Liver (tissue), 3 donors: ENCODE measurements at regions not wholly inside any gene's neighbourhood (a gene's known extent, or its start where the extent isn't known, plus 50 kb on each side); places are given as distances from the start of the nearest gene placed in this dataset.

ENCODE experiments used
- EGR1 ChIP-seq, 2 donors: IDR thresholded peaks; 2 replicates each; pipeline ENCODE4 v1.6.1; 2016 to 2018; ENCODE audit warnings: antibody characterized with exemption in 2 of 2, low read depth in 2 of 2
- GABPA ChIP-seq, 2 donors: IDR thresholded peaks in 1 of 2; conservative IDR thresholded peaks in 1 of 2; 2 replicates each; pipeline ENCODE4 v1.6.1; 2016; ENCODE audit warnings: antibody characterized with exemption in 2 of 2, mild to moderate bottlenecking in 1 of 2, moderate library complexity in 1 of 2
- NR2F2 ChIP-seq: IDR thresholded peaks from 2 replicates; pipeline ENCODE4 v1.6.1; 2016; ENCODE audit warnings: antibody characterized with exemption
- TF ChIP-seq, protein P1 (sequence below): IDR thresholded peaks from 2 replicates; pipeline ENCODE4 v1.6.1; 2016; ENCODE audit warnings: antibody characterized with exemption
- TF ChIP-seq, protein P2 (sequence below): fragments of 150-350 bp; IDR thresholded peaks from 2 replicates; pipeline ENCODE4 v1.5.1; 2017; ENCODE audit warnings: improper control_type of control experiment, low read depth, low read length; ENCODE audit not compliant: missing input control
- TF ChIP-seq, protein P3 (sequence below): IDR thresholded peaks from 2 replicates; pipeline ENCODE4 v1.6.1; 2016; ENCODE audit warnings: antibody characterized with exemption
- donor health status: healthy.
- donor health status: healthy.

DNA sequence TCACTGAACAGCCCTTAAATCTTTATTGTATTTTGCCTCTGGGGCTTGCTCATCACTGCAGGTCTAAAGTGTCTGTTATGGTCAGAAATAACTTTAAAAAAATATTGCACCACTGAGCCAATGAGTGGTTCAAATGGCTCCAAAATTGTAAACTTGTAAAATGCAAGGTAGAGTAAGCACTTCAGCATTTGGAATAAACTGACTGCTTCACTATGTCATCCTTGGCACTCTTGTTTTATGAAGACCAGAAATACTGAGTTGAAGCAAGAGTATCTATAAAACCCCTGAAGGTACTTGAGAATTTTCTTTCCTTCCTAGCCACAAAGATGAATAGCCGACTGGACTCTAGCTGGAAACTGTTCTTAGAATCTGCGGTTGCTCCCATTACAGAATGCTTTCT lies 390.3 kb upstream of the DPH6 start:
- TF ChIP-seq GABPA (IDR thresholded peaks at IDR 0.05 in 1 of 2, conservative IDR thresholded peaks at IDR 0.05 in 1 of 2) (no peak), EGR1 (IDR thresholded peaks at IDR 0.05; ENCODE audit: low read depth in 2 of 2) (no peak), NR2F2 (no peak)
- TF ChIP-seq, protein P1, sequence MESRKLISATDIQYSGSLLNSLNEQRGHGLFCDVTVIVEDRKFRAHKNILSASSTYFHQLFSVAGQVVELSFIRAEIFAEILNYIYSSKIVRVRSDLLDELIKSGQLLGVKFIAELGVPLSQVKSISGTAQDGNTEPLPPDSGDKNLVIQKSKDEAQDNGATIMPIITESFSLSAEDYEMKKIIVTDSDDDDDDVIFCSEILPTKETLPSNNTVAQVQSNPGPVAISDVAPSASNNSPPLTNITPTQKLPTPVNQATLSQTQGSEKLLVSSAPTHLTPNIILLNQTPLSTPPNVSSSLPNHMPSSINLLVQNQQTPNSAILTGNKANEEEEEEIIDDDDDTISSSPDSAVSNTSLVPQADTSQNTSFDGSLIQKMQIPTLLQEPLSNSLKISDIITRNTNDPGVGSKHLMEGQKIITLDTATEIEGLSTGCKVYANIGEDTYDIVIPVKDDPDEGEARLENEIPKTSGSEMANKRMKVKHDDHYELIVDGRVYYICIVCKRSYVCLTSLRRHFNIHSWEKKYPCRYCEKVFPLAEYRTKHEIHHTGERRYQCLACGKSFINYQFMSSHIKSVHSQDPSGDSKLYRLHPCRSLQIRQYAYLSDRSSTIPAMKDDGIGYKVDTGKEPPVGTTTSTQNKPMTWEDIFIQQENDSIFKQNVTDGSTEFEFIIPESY = no peak
- TF ChIP-seq, protein P2, sequence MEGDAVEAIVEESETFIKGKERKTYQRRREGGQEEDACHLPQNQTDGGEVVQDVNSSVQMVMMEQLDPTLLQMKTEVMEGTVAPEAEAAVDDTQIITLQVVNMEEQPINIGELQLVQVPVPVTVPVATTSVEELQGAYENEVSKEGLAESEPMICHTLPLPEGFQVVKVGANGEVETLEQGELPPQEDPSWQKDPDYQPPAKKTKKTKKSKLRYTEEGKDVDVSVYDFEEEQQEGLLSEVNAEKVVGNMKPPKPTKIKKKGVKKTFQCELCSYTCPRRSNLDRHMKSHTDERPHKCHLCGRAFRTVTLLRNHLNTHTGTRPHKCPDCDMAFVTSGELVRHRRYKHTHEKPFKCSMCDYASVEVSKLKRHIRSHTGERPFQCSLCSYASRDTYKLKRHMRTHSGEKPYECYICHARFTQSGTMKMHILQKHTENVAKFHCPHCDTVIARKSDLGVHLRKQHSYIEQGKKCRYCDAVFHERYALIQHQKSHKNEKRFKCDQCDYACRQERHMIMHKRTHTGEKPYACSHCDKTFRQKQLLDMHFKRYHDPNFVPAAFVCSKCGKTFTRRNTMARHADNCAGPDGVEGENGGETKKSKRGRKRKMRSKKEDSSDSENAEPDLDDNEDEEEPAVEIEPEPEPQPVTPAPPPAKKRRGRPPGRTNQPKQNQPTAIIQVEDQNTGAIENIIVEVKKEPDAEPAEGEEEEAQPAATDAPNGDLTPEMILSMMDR = no peak
- TF ChIP-seq, protein P3, sequence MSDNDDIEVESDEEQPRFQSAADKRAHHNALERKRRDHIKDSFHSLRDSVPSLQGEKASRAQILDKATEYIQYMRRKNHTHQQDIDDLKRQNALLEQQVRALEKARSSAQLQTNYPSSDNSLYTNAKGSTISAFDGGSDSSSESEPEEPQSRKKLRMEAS = no peak
